H1 (cell line): ENCODE measurements at regions not wholly inside any gene's neighbourhood (a gene's known extent, or its start where the extent isn't known, plus 50 kb on each side); places are given as distances from the start of the nearest gene placed in this dataset.

Source experiments
- CTCF ChIA-PET: fragments of 300-600 bp; sonication (Branson Sonifier 250); formaldehyde crosslinking; loops from one replicate; lab custom pipeline; 2021; ENCODE audit not compliant: partially characterized antibody; lab: Charles Lee
- POLR2A ChIA-PET: fragments of 300-600 bp; sonication (Branson Sonifier 250); formaldehyde crosslinking; loops from one replicate; lab custom pipeline; 2021; ENCODE audit warnings: inconsistent platforms; ENCODE audit not compliant: partially characterized antibody; lab: Charles Lee
- DNase-seq, 2 experiments: peaks; one replicate each; pipeline versions ENCODE4 v3.0.0 to v3.0.0-alpha.2; 2010 to 2022; ENCODE audit warnings: low spot score in 2 of 2, low read depth in 1 of 2, mixed read lengths in 1 of 2
- FAIRE-seq: peaks from 2 replicates; lab custom pipeline; 2011; peaks lifted over from hg19 to GRCh38; lab: Jason Lieb, UNC
- H2AFZ ChIP-seq: 2 replicates; pipeline ENCODE4 v1.8.1; 2012; ENCODE audit warnings: low read length, inconsistent platforms
- H2AK5ac ChIP-seq: 2 replicates; pipeline ENCODE4 v1.6.1; 2013; ENCODE audit warnings: low read depth, low read length
- H2BK120ac ChIP-seq: replicated peaks from 2 replicates; pipeline ENCODE3; 2013; ENCODE audit warnings: low read depth, low read length, inconsistent platforms
- H2BK12ac ChIP-seq: 2 replicates; pipeline ENCODE4 v1.6.1; 2013; ENCODE audit warnings: low read depth, low read length
- H2BK15ac ChIP-seq: 2 replicates; pipeline ENCODE4 v1.6.1; 2013; ENCODE audit warnings: low read length
- H2BK20ac ChIP-seq: 2 replicates; pipeline ENCODE4 v1.6.1; 2013; ENCODE audit warnings: low read length
- H2BK5ac ChIP-seq: 2 replicates; pipeline ENCODE4 v1.6.1; 2013; ENCODE audit warnings: low read depth, low read length
- H3K14ac ChIP-seq: 2 replicates; pipeline ENCODE4 v1.6.1; 2013; ENCODE audit warnings: inconsistent platforms; ENCODE audit not compliant: insufficient read length
- H3K18ac ChIP-seq: 2 replicates; pipeline ENCODE4 v1.6.1; 2013; ENCODE audit warnings: low read length; ENCODE audit errors: extremely low read depth
- H3K23ac ChIP-seq: 2 replicates; pipeline ENCODE4 v1.6.1; 2013; ENCODE audit warnings: inconsistent platforms; ENCODE audit not compliant: insufficient read length
- H3K23me2 ChIP-seq: 2 replicates; pipeline ENCODE4 v1.6.1; 2013; ENCODE audit warnings: low read depth, low read length
- H3K27ac ChIP-seq: 2 replicates; pipeline ENCODE4 v1.6.1; 2011; ENCODE audit warnings: low read depth, low read length, inconsistent platforms
- H3K27me3 ChIP-seq, 4 experiments: replicated peaks in 1 of 4; 1 replicate in 1 of 4; 2 replicates in 3 of 4; pipeline versions ENCODE4 v1.6.1 to v1.8.1; 2011 to 2013; ENCODE audit warnings: low read length in 3 of 4, mild to moderate bottlenecking in 3 of 4, inconsistent platforms in 2 of 4, mixed read lengths in 2 of 4, moderate library complexity in 1 of 4; ENCODE audit not compliant: control insufficient read depth in 3 of 4, insufficient read depth in 3 of 4; ENCODE audit errors: extremely low read depth in 1 of 4
- H3K36me3 ChIP-seq, 4 experiments: 2 replicates each; pipeline versions ENCODE4 v1.6.1 to v1.8.1; 2011 to 2013; ENCODE audit warnings: mild to moderate bottlenecking in 4 of 4, low read length in 3 of 4, moderate library complexity in 2 of 4, control low read depth in 1 of 4, inconsistent platforms in 1 of 4; ENCODE audit not compliant: insufficient read depth in 4 of 4, control insufficient read depth in 2 of 4
- H3K4ac ChIP-seq: replicated peaks from 2 replicates; pipeline ENCODE3; 2013; ENCODE audit warnings: low read length, low read depth, mixed read lengths, inconsistent platforms; ENCODE audit not compliant: insufficient read length
- H3K4me1 ChIP-seq, 4 experiments: replicated peaks in 1 of 4; 1 replicate in 1 of 4; 2 replicates in 3 of 4; pipeline versions ENCODE4 v1.6.1 to v1.8.1; 2011 to 2013; ENCODE audit warnings: low read length in 3 of 4, inconsistent platforms in 2 of 4, mixed read lengths in 1 of 4; ENCODE audit not compliant: insufficient read depth in 4 of 4, control insufficient read depth in 3 of 4
- H3K4me2 ChIP-seq, 2 experiments: 2 replicates each; pipeline versions ENCODE4 v1.6.1 to v1.8.1; 2011 to 2013; ENCODE audit warnings: low read depth in 2 of 2, low read length in 2 of 2, control low read depth in 1 of 2, inconsistent platforms in 1 of 2, mild to moderate bottlenecking in 1 of 2; ENCODE audit not compliant: insufficient read depth in 1 of 2
- H3K4me3 ChIP-seq, 4 experiments: fragments of 200-600, 300-600 bp in 1 of 4; sonication (generic), shearing (Covaris generic), sonication (Bioruptor Twin) in 1 of 4; 2 replicates each; pipeline versions ENCODE4 v1.5.1 to v1.8.1; 2011 to 2016; ENCODE audit warnings: low read length in 4 of 4, low read depth in 3 of 4, control low read depth in 2 of 4, inconsistent platforms in 2 of 4, mild to moderate bottlenecking in 2 of 4, mixed read lengths in 1 of 4, moderate library complexity in 1 of 4; ENCODE audit not compliant: insufficient read depth in 2 of 4; ENCODE audit errors: extremely low read depth in 1 of 4
- H3K56ac ChIP-seq: replicated peaks from 2 replicates; pipeline ENCODE3; 2013; ENCODE audit warnings: low read depth, mild to moderate bottlenecking, mixed read lengths, low read length, inconsistent platforms; ENCODE audit not compliant: insufficient read length
- H3K79me1 ChIP-seq: 2 replicates; pipeline ENCODE4 v1.6.1; 2013; ENCODE audit warnings: low read depth, low read length, control low read depth
- H3K79me2 ChIP-seq, 2 experiments: 2 replicates each; pipeline versions ENCODE4 v1.6.1 to v1.8.1; 2012 to 2013; ENCODE audit warnings: low read length in 2 of 2, mild to moderate bottlenecking in 2 of 2, inconsistent platforms in 1 of 2; ENCODE audit not compliant: insufficient read depth in 2 of 2, control insufficient read depth in 1 of 2
- H3K9ac ChIP-seq, 4 experiments: replicated peaks in 1 of 4; 1 replicate in 1 of 4; 2 replicates in 3 of 4; pipeline versions ENCODE4 v1.6.1 to v1.8.1; 2011 to 2013; ENCODE audit warnings: low read depth in 3 of 4, low read length in 3 of 4, control low read depth in 2 of 4, mild to moderate bottlenecking in 2 of 4, moderate library complexity in 2 of 4, inconsistent platforms in 1 of 4; ENCODE audit errors: extremely low read depth in 1 of 4
- H3K9me3 ChIP-seq, 2 experiments: 2 replicates each; pipeline versions ENCODE4 v1.6.1 to v1.8.1; 2012 to 2013; ENCODE audit warnings: mild to moderate bottlenecking in 2 of 2, moderate library complexity in 2 of 2, control low read depth in 1 of 2, inconsistent platforms in 1 of 2, low read depth in 1 of 2, low read length in 1 of 2, mixed read lengths in 1 of 2; ENCODE audit not compliant: insufficient read depth in 2 of 2
- H4K20me1 ChIP-seq, 2 experiments: replicated peaks in 1 of 2; 2 replicates each; pipeline versions ENCODE3 to v1.8.1; 2011 to 2013; ENCODE audit warnings: inconsistent platforms in 2 of 2, low read length in 2 of 2, mild to moderate bottlenecking in 1 of 2; ENCODE audit not compliant: insufficient read depth in 2 of 2, control insufficient read depth in 1 of 2
- H4K5ac ChIP-seq: 2 replicates; pipeline ENCODE4 v1.6.1; 2013; ENCODE audit warnings: low read length, low read depth, mixed read lengths, inconsistent platforms; ENCODE audit not compliant: insufficient read length
- H4K8ac ChIP-seq: 2 replicates; pipeline ENCODE4 v1.8.0; 2013; ENCODE audit warnings: mild to moderate bottlenecking, moderate library complexity, low read length, inconsistent platforms; ENCODE audit not compliant: insufficient read depth; ENCODE audit errors: extremely low read depth
- H4K91ac ChIP-seq: replicated peaks from 2 replicates; pipeline ENCODE3; 2013; ENCODE audit warnings: low read length, mixed read lengths, inconsistent platforms; ENCODE audit not compliant: insufficient read length
- ASH2L ChIP-seq: fragments of 200-600, 300-600 bp; sonication (generic); IDR thresholded peaks from one replicate; pipeline ENCODE4 v1.7.1; 2017; ENCODE audit warnings: low read length
- ATF3 ChIP-seq: IDR thresholded peaks from 2 replicates; pipeline ENCODE4 v1.6.1; 2011; ENCODE audit warnings: low read depth, mild to moderate bottlenecking, low read length; ENCODE audit not compliant: insufficient read depth
- BCL11A ChIP-seq, 2 experiments: IDR thresholded peaks; one replicate each; pipeline ENCODE4 v1.6.1; 2011; ENCODE audit warnings: low read depth in 2 of 2, low read length in 2 of 2, mild to moderate bottlenecking in 2 of 2
- KDM4A ChIP-seq: IDR thresholded peaks from one replicate; pipeline ENCODE4 v1.7.1; 2012; ENCODE audit warnings: low read depth, mild to moderate bottlenecking, moderate library complexity, low read length, inconsistent platforms; ENCODE audit not compliant: severe bottlenecking
- RAD21 ChIP-seq, 2 experiments: IDR thresholded peaks in 1 of 2; conservative IDR thresholded peaks in 1 of 2; 2 replicates each; pipeline ENCODE4 v1.6.1; 2011; ENCODE audit warnings: low read depth in 2 of 2, low read length in 2 of 2, improper control_type of control experiment in 1 of 2, inconsistent platforms in 1 of 2, mild to moderate bottlenecking in 1 of 2, moderate library complexity in 1 of 2
- SRF ChIP-seq: IDR thresholded peaks from 2 replicates; pipeline ENCODE4 v1.6.1; 2011; ENCODE audit warnings: mild to moderate bottlenecking, low read depth, low read length, moderate library complexity

- Histone ChIP-seq H3K9me3 (no peaks in the 10 kb centered on the region), H2BK20ac (no peak overlapping the region), H4K5ac (no peak overlapping the region), H4K20me1 (no peaks in the 10 kb centered on the region), H3K79me2 (no peaks in the 10 kb centered on the region), H3K4me1 (peaks cover 0 to 2% (median 0%) of the 10 kb centered on the region in 4 experiments; a peak in 1 of 7 replicates), H3K4ac (no peak overlapping the region), H2BK5ac (no peak overlapping the region), H3K27me3 (no peaks in the 10 kb centered on the region), H3K4me3 (no peak overlapping the region), H4K8ac (no peak overlapping the region), H2BK15ac (no peak overlapping the region), H3K18ac (no peak overlapping the region), H2BK12ac (no peak overlapping the region), H3K56ac (no peak overlapping the region), H3K14ac (no peak overlapping the region), H3K27ac (no peak overlapping the region), H3K4me2 (no peak overlapping the region), H4K91ac (no peak overlapping the region), H3K9ac (no peak overlapping the region), H3K23ac (no peak overlapping the region), H2AK5ac (no peak overlapping the region), H2BK120ac (no peak overlapping the region), H3K23me2 (no peaks in the 10 kb centered on the region), H2AFZ (0 out of 2 replicates have a peak overlapping the region, but pooled peaks have one; percentile 77), H3K36me3 (no peaks in the 10 kb centered on the region), H3K79me1 (no peaks in the 10 kb centered on the region)
- no peak for DNase-seq
- POLR2A ChIA-PET, result no interaction called here
- TF ChIP-seq RAD21 (IDR thresholded peaks at IDR 0.05 in 1 of 2, conservative IDR thresholded peaks at IDR 0.05 in 1 of 2; ENCODE audit: low read depth in 2 of 2, low read length in 2 of 2) (no peak), SRF (no peak), BCL11A (IDR thresholded peaks at IDR 0.05; ENCODE audit: low read depth in 2 of 2, low read length in 2 of 2) (no peak), KDM4A (no peak), ATF3 (no peak), ASH2L (no peak)
- FAIRE-seq, result no peak
- CTCF ChIA-PET, result interaction anchor here (1.4 kb wide), 1 partner anchor 38 kb away, joined by 4 read pairs; no protein-coding TSS in a partner anchor
These were observed 718.5 kb upstream of the ARPP21 start for GRCh38 chr3:34920806-34921205.
